Ishikawa (cell line): ENCODE measurements at regions not wholly inside any gene's neighbourhood (a gene's known extent, or its start where the extent isn't known, plus 50 kb on each side); places are given as distances from the start of the nearest gene placed in this dataset.

Experiments used
- CEBPB ChIP-seq: IDR thresholded peaks from 2 replicates; pipeline ENCODE4 v1.6.1; 2012
- CREB1 ChIP-seq: IDR thresholded peaks from 2 replicates; pipeline ENCODE4 v1.6.1; 2012; ENCODE audit warnings: low read depth
- EGR1 ChIP-seq: IDR thresholded peaks from 2 replicates; pipeline ENCODE4 v1.6.1; 2012
- EP300 ChIP-seq: IDR thresholded peaks from 2 replicates; pipeline ENCODE4 v1.6.1; 2012; ENCODE audit warnings: borderline replicate concordance
- FOXM1 ChIP-seq: IDR thresholded peaks from 2 replicates; pipeline ENCODE4 v1.6.1; 2012; ENCODE audit warnings: low read depth, borderline replicate concordance
- NFIC ChIP-seq: IDR thresholded peaks from 2 replicates; pipeline ENCODE4 v1.6.1; 2012
- RAD21 ChIP-seq: IDR thresholded peaks from 2 replicates; pipeline ENCODE4 v1.6.1; 2012; ENCODE audit warnings: low read depth
- TAF1 ChIP-seq: IDR thresholded peaks from 2 replicates; pipeline ENCODE4 v1.6.1; 2012; ENCODE audit warnings: low read depth, mild to moderate bottlenecking
- TCF12 ChIP-seq: IDR thresholded peaks from 2 replicates; pipeline ENCODE4 v1.6.1; 2012; ENCODE audit warnings: low read depth
- TEAD4 ChIP-seq: IDR thresholded peaks from 2 replicates; pipeline ENCODE4 v1.6.1; 2012
- YY1 ChIP-seq: IDR thresholded peaks from 2 replicates; pipeline ENCODE4 v1.6.1; 2012; ENCODE audit warnings: low read depth
- ZBTB7A ChIP-seq: IDR thresholded peaks from 2 replicates; pipeline ENCODE4 v1.6.1; 2012; ENCODE audit warnings: low read depth
- TF ChIP-seq, protein P1 (sequence below): IDR thresholded peaks from 2 replicates; pipeline ENCODE4 v1.6.1; 2012
- TF ChIP-seq, protein P2 (sequence below): IDR thresholded peaks from 2 replicates; pipeline ENCODE4 v1.6.1; 2012; ENCODE audit warnings: low read depth, mild to moderate bottlenecking
- TF ChIP-seq, protein P3 (sequence below): IDR thresholded peaks from 2 replicates; pipeline ENCODE4 v1.6.1; 2012

DNA sequence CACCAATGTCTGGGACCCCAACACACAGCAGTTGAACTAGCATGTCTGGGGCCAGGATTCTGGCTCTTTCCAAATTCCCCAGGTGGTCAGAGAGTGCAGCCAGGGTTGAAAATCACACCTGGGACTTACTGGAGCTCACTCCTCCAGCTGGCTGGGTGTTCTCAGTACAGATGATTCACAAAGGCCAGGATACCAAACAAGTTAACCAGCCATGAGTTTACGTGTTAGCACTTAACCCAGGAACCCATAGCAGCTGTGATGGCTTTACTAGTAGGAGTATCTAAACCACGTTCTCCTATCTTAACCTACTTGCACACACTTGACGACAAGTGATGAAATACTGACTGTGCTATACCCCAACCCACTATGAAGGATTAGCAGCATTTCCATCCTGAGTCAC is 222.8 kb downstream of the FBXO15 start:
- TF ChIP-seq FOXM1 (no peak), ZBTB7A (no peak), CEBPB (no peak), YY1 (no peak), CREB1 (no peak), RAD21 (no peak)

DNA sequence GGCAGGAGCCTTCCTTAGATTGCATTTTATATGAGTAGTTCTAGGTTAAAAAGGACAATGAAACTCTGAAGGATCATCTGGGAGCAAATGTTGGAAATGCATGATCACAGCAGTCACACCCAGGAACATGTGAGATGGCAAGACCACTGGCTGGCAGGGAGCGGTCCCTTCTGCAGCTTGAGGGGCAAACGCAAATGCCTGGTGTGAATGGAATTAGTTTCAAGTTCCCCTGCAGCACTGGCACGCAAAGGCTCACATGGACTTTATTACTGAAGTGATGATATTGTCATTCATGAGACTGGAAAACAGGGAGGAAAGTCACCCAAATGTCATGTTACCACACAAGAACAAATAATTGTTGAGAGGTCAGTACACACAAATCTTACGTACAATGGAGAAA is 223.3 kb downstream of the FBXO15 start:
- TF ChIP-seq, protein P1, sequence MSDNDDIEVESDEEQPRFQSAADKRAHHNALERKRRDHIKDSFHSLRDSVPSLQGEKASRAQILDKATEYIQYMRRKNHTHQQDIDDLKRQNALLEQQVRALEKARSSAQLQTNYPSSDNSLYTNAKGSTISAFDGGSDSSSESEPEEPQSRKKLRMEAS = no peak

DNA sequence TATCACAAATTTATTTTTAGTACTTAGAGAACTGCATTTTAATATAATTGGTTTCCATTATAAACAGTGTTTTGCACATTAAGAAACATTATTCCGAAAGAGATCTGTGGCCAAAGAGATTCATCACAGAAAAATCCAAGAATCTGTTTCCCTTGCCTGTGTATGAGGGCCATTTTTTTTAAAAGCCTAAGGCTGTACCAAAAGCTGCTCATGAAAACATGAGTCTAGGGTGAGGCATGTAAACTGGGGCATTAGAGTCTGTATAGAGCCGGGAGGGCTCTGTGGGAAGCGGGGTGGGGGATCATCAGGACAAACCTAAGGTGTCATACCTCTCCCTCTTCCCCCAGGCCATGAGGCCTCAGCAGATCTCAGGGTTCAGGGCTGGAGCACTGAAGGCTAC is 223.8 kb downstream of the FBXO15 start:
- TF ChIP-seq CEBPB (no peak), TCF12 (no peak), NFIC (no peak), ZBTB7A (no peak), TEAD4 (no peak), RAD21 (no peak), YY1 (no peak), TAF1 (no peak), EP300 (no peak), CREB1 (no peak), EGR1 (no peak), FOXM1 (no peak)
- TF ChIP-seq, protein P2, sequence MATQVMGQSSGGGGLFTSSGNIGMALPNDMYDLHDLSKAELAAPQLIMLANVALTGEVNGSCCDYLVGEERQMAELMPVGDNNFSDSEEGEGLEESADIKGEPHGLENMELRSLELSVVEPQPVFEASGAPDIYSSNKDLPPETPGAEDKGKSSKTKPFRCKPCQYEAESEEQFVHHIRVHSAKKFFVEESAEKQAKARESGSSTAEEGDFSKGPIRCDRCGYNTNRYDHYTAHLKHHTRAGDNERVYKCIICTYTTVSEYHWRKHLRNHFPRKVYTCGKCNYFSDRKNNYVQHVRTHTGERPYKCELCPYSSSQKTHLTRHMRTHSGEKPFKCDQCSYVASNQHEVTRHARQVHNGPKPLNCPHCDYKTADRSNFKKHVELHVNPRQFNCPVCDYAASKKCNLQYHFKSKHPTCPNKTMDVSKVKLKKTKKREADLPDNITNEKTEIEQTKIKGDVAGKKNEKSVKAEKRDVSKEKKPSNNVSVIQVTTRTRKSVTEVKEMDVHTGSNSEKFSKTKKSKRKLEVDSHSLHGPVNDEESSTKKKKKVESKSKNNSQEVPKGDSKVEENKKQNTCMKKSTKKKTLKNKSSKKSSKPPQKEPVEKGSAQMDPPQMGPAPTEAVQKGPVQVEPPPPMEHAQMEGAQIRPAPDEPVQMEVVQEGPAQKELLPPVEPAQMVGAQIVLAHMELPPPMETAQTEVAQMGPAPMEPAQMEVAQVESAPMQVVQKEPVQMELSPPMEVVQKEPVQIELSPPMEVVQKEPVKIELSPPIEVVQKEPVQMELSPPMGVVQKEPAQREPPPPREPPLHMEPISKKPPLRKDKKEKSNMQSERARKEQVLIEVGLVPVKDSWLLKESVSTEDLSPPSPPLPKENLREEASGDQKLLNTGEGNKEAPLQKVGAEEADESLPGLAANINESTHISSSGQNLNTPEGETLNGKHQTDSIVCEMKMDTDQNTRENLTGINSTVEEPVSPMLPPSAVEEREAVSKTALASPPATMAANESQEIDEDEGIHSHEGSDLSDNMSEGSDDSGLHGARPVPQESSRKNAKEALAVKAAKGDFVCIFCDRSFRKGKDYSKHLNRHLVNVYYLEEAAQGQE = no peak
- TF ChIP-seq, protein P3, sequence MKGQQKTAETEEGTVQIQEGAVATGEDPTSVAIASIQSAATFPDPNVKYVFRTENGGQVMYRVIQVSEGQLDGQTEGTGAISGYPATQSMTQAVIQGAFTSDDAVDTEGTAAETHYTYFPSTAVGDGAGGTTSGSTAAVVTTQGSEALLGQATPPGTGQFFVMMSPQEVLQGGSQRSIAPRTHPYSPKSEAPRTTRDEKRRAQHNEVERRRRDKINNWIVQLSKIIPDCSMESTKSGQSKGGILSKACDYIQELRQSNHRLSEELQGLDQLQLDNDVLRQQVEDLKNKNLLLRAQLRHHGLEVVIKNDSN = no peak
- TF ChIP-seq, protein P1 = no peak

DNA sequence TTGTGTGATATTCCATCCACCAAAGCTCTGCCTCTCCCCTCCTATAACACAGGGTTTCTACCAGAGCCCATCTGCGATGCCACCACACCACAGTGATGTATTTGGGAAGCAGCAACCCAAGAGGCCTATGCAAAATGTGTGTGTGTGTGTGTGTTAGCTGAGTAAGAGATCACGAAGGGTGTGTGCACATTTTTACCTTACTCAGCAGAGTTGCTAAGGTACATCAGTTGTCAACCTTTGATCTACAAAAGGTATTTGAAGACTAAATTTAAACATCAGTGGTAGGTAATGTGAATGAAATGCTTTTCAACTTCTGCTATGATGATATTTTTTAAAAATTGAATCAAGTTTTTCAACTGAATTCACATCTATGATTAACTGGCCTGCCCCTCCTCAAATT is 227.6 kb downstream of the FBXO15 start:
- TF ChIP-seq TCF12 (no peak), TAF1 (no peak), EP300 (no peak), EGR1 (no peak), CEBPB (no peak), CREB1 (no peak), NFIC (no peak), YY1 (no peak), RAD21 (no peak), ZBTB7A (no peak), TEAD4 (no peak), FOXM1 (no peak)
- TF ChIP-seq, protein P3 = no peak
- TF ChIP-seq, protein P2 = no peak
- TF ChIP-seq, protein P1 = no peak

DNA sequence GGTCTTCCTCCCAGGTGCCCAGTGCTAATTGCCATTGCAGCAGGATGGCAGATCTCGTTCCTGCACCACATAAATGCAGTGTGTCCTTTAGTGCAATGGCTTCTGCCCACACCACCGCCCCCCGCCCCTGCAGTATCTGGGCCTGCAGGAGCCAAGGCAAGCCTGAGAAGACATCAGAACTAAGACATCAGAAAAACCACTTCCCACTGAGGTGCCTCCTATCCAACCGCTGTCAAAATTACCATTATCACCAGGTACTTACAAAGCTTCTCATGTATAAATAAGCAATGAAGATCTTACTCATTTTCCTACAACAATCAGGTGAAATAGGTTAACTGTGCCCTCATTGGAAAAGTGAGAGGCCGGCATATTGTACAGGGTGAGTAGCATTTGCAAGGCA is 228.8 kb downstream of the FBXO15 start:
- TF ChIP-seq RAD21 (no peak), EGR1 (no peak), YY1 (no peak)
- TF ChIP-seq, protein P2 = no peak
